NCI-H1417 treated with DMSO at 0.1 percent for 48 hours (cell line): ENCODE measurements at regions not wholly inside any gene's neighbourhood (a gene's known extent, or its start where the extent isn't known, plus 50 kb on each side); places are given as distances from the start of the nearest gene placed in this dataset.

ENCODE experiments used
- DNase-seq: peaks from one replicate; lab custom pipeline; 2025; lab: John Stamatoyannopoulos, UW

DNA sequence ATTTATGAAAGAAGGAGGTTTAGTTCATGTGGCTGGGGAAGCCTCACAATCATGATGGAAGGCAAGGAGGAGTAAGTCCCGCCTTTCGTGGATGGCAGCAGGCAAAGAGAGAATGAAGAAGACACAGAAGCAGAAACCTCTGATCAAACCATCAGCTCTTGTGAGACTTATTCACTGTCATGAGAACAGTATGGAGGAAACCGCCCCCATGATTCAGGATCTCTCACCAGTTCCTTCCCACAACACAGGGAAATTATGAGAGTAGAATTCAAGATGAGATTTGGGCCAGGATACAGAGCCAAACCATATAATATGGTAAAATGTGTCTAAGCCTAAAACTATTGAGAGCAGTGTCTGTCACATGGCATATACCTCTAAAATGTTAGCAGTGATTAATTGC is 503.8 kb upstream of the CCDC179 start:
- no peak for DNase-seq

DNA sequence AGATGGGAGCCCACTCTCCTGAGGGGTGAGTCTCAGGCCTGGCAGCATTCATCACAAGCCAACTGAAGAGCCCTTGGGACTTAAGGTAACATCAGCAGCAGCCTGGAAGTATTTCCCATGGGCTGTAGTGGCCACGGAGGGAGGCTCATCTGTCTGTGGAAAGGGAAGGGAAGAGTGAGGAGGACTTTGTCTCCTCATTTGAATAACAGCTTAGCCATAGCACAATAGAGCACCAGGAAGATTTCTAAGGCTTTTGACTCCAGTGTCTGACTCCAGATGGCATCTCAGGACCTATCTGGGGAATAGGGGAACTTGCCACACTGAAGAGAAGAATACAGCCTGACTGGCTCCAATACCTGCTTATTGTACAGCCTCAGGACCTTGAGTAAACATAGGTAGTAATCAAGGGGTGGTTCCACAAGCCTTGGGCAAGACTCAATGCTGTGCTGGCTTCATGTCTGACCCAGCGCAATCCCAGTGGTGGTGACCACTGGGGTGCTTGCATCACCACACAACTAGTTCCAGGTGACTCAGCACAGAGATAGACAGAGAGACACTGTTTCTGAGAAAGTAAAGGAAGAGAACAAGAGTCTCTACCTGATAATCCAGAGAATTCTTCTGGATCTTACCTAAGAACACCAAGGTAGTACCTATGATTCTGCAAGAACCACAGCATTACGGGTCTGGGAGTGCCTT is 510.5 kb upstream of the CCDC179 start:
- DNase-seq, result no peak

DNA sequence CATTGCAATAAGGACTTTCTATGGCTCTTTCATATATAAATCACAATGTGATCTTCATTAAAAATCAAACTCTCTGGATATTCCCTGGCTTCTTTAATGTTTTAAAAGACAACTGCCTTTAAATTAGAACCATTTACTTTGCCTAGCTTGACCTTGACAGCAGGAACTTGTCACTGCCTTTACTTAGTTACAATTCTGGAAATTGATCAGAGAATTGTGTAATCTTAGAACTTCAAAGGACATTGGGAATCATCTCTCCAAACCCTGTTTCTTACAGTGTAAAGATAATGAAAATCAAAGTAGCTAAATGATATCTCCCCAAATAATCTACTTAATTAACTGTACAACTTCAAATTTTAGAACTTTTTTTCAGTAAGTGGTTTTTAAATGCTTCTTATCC is 517.6 kb upstream of the CCDC179 start:
- no peak for DNase-seq

DNA sequence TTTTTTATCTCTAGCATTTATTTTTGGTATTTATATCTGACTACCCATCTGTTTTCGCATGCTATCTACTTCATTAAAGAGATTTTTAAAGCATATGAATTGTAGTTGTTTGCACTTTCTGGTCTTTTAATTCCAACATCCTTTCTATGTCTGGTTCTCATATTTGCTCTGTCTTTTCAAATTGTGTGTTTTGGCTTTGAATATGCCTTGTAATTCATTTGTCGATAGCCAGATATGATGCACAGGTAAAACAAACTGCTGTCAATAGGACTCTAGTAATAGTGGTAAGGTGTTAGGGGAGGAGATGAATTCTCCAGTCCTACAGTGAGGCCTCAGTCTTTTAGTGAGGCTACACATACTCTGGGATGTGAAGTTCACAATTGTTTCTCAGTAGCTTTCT is 530.8 kb upstream of the CCDC179 start:
- no peak for DNase-seq

DNA sequence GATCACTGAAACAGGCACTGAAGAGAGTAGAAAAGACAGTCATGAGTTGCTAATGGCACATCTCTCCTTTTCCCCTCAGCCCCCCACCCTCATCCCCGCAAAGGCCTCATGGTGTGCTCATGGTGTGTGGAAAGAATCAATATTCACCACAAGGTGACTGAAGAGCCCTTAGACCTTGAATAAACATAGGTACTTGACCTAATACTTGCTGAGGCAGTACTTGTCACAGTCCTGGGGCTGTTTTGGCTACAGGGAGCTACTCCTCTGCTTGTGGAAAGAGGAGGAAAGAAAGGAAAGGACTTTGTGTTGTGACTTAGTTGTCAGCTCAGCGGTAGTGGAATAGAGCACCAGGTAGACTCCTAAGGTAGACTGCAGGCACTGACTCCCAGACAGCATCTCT is 537.8 kb upstream of the CCDC179 start:
- no peak for DNase-seq

DNA sequence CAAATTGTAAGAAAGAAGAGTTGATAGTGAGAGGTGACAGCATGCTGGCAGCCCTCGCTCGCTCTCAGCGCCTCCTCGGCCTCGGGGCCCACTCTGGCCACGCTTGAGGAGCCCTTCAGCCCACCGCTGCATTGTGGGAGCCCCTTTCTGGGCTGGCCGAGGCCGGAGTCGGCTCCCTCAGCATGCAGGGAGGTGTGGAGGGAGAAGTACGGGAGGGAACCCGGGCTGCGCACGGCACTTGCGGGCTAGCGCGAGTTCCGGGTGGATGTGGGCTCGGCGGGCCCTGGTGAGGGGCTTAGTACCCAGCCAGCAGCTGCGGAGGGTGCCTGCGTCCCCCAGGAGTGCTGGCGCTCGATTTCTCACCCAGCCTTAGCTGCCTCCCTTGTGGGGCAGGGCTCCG is 539.7 kb upstream of the CCDC179 start:
- DNase-seq, result no peak

DNA sequence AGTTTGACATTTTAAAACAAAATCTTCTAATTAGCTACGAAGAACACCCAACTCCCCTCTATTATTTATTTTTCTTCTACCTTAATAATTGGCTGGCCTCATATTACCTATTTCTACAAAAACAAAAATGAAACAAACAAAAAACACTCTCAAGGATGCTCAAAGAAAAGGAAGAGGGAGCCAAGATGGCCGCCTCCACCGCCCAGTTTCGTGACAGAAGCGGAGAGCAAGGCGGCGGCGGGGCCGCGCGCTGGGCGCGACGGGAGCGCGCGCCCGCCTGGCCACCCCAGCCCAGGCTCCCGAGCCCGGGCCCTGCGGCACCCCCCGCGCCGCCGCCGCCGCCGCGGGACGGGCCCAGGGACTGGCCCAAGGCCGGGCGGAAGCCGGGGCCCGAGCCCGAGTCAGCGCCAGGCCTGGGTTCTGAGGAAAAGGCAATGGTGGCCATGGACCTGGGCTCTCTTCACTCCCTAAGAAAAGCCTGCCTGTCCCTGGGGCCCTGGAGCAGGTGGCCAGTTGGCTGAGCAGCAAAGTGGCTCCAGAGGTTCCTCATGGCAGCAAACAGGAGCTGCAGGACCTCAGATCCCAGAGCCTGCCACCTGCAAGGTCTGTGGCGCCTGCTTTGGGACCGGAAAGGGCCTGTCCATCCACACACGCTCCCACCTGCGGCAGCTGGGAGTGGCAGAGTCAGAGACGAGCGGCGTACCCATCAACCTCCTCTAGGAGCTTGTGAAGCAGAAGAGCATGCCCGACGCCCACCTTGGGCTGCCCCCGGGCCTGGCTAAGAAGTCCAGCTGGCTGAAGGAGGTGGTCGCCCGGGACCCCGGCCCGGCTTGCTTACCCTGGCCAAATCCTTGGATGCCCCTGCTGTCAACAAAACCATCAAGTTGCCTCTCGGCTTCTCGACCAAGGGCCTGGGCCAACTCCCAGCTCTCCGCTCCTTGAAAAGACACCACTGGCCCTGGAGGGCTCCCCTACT is 543.2 kb upstream of the CCDC179 start:
- no peak for DNase-seq

DNA sequence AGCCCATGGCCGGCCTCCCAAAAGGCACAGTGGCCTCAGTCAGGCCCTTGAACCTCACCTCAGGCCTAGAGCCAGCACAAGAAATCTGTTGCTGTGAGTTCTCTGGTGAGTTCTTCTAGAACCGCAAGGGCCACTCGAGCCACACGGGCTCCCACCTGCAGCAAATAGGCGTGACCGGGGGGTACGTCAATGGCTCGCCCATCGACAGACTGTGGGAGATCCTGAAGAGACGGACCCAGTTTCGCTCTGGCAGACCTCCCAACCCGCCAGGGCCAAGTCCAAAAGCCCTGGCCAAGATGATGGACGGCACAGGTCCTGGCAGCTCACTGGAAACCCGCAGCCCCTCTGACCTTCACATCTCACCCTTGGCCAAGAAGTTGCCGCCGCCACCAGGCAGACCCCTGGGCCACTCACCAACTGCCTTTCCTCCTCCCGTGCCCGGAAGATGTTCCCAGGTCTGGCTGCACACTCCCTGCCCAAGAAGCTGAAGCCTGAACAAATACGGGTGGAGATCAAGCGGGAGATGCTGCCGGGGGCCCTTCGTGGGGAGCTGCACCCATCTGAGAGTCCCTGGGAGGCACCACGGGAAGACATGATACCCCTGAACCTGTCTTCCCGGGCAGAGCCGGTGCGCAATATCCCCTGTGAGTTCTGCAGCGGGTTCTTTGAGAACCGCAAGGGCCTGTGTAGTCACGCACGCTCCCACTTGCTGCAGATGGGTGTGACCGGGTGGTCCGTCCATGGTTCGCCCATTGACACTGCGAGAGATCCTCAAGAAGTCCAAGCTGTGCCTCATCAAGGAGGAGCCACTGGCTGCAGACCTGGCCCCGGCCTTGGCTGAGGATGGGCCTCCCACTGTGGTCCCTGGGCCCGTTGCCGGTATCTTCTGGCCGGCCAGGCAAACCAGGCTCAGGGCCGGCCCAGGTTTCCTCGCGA is 544.2 kb upstream of the CCDC179 start:
- no peak for DNase-seq

DNA sequence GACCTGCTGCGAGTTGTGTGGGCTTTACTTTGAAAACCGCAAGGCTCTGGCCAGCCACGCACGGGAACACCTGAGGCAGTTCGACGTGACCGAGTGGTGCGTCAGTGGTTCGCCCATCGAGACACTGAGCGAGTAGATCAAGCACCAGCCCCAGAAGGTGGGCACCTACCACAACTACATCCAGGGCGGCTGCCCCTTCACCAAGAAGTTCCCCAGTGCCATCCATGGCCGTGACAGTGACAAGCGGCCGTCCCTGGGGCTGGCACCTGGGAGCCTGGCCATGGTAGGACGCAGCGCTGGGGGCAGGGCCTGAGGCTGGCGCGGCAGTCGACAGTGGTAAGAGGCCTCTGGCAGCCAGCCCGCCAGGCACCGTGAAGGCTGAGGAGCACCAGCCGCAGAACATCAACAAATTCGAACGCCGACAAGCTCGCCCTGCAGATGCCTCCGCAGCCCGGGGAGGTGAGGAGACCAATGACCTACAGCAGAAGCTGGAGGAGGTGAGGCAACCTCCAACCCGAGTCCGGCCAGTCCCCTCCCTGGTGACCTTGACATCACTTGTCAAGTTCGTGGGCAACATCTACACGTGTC is 545.2 kb upstream of the CCDC179 start:
- no peak for DNase-seq

DNA sequence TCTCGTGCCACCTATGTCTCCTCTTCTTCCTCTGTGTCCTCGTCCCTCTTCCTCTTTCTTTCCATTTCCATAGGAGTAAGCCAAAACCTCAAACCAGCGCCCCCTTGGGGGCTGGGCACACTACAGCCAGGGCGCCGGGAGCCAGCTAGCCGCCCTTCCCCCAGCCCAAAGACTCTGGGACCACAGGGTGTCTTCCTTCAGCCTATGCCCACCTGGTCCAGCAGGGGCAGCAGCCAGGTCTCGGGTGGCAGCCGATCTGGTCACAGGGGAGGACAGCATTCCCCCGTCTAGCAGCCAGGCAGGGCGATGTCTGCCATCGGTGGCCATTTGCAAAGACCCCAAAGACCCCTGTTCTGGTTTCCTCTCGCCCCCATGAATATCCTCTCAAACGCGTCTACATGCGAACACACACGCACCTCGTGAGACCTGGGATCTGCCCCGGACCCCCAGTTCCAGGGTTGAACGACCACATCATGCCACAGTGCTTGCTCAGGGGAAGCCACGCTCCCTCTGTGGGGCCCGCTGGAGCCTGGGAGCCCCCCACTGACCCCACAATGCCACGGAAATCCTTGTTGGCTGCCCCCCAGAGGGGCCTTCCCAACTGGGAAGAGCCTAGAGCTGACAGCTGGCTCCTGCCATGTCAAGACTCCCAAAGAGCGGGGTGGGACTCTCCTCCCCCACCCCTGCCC is 546.0 kb upstream of the CCDC179 start:
- no peak for DNase-seq

DNA sequence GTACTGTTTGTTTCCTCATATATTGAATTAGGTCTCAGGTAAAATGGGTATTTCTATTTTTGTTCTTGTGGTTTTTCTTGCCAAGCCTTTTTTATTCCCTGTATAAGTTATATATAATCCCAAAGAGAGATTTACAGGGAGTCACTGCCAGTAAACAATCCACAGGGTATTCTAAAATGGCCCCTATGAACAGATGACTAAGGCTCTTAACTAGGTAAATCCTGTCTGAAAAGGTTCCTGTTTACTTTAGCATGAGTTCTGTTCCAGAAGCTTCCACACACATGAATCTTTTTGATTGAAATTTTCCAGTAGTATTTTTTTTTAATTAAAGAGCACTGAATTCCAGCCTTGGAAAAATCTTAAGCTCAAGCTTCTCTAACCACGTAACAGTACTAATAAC is 552.8 kb upstream of the CCDC179 start:
- DNase-seq, result no peak

DNA sequence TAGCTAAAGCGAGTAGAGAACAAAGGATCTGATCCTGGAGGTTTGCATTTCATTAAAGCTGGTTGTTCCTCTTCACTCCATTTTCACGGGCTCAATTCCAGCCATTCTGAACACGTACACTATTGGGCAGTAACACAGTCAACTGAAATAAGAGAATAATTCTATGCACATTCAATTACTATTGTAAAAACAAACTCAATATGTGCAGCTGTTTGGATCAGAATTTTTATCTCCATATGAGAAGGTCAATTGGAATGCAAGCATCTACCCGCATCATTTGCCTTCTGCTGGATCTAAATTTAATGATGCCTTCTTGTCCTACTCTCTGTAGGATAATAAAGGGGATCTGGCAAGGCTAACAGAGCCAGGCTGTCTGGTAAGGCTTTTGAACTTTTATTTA is 562.8 kb upstream of the CCDC179 start:
- no peak for DNase-seq

DNA sequence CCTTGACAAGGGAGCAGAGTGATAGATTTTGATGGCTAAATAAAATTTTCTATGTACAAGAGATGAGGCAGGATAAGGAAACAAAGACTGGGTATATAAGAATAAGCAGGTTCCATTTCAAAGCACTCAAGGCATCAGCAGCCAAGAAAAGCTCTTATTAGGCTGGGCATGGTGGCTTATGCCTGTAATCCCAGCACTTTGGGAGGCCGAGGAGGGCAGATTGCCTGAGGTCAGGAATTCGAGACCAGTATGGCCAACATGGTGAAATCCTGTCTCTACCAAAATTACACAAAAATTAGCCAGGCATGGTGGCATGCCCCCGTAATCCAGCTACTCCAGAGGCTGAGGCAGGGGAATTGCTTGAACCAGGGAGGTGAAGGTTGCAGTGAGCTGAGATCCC is 563.4 kb upstream of the CCDC179 start:
- DNase-seq, result no peak

DNA sequence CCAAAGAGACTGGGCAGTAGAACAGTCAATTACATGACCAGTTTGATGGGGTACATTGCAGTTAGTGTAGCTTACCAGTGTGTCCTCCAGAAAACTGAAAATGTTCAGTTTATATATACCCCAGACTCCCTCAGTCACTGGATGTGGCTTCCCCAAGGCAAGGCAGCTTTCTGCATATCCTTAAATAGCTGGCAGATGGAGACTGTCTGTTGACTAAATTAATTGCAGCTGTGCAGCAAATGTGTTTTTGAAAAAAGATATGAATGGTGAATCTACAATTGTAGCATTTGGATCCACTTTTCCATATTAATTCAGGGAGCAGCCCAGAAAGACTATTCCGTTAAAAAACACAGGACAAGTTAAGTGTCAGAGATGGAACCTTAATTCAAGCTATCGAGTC is 565.1 kb upstream of the CCDC179 start:
- no peak for DNase-seq

DNA sequence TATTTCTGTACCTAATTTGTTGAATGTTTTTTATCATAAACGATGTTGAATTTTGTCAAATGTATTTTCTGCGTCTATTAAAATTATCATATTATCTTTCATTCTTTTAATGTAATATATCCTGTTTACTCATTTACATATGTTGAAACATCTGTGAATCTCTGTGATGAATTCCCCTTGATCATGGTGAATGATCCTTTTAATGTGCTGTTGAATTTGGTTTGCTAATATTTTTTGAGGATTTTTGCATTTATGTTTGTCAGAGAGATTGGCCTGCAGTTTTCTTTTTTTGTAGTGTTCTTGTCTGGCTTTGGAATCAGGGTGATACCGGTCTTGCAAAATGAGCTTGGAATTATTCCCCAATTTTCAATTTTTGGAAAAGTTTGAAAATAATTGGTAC is 569.3 kb upstream of the CCDC179 start:
- DNase-seq, result no peak

DNA sequence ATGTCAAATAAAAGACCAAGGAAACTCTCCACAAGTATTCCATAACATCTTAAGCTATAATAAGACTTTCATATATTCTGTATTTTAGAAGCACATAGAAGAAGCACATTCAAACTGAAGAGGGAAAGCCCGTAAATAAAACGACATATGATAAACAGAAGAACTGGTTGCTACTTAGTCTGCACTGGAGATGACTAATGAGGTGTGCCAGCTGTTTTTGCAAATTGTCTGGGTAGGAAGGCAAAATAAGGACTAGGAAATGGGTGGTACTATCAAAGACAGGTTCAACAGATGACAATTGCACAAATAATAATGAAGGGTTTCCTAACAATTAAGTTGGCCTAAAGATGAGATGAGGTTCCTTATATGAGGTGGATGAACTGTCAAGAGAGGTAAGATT is 593.2 kb upstream of the CCDC179 start:
- DNase-seq, result no peak

DNA sequence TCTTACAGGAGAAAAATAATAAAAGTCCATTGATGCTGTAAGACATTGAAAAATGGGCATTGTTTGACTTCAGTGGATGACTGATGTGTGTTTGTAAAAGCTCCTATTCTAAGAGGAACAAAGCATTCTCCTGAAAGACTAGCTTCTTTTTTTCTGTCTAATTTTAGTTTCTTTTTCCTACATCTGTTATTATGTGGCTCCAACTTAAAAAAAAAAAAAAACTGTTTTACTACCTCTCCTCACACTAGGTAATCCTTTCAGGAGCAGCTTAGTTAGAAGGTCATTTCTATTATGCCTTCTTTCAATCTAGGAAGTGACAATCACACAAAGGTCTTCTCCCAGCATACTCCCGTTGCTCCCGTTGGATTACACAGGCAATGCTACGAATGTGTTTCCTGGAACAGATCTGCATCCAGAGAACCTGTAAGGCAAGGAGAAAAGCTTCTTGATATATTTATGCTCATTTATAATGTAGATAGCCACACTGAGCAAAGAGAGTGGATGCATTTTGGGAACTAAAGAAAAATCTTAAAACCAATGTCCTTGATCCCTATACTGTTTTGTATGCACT is 595.1 kb upstream of the CCDC179 start:
- no peak for DNase-seq

DNA sequence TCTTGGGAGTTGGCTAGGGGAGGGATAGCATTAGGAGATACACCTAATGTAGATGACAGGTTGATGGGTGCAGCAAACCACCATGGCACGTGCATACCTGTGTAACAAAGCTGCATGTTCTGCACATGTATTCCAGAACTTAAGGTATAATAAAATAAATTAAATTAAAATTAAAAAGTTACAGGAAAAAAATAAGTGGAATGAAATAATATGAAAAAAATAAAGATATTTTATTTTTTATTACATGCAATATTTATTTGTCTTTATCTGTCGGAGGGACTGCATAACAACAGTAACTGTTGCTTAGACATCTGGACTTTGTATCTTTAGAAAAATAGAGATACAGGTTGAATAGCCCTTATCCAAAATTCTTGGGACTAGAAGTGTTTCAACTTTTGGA is 597.4 kb upstream of the CCDC179 start:
- DNase-seq, result no peak

DNA sequence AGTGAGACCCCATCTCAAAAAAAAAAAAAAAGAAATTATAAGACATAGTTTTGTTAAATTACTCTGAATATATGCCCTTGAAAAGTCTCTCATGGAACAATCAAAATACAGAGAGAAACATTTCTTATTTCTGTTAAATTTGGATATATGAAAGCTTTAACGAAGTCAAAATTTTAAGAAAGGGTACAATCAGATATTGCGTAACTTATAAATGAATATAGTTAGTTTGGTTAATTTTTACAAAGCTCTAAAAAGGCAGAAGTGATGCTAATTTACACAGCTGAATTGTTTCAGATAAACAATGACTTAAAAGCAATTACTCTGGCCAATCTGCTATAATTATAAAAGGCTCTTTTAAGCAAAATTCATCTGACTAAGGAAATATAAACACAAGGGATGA is 611.6 kb upstream of the CCDC179 start:
- DNase-seq, result no peak

DNA sequence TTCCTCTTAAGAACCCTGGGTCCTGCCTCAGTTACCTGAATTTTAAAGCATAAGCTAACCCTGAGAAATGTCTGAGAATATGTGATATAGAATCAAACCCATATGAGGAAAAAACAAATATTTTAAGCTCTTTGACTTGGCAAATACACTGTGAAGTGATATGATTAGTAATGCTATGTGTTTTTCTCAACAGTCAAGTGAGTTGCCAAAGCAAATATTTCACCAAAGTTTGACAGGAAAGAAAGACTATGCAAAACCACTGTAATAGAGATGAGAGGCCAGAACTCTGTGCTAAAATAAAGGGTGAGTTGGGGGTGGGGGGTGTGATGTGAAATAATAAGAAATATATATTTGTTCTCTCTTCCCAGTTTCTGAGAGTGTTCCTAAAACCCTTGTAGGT is 613.5 kb upstream of the CCDC179 start:
- no peak for DNase-seq

DNA sequence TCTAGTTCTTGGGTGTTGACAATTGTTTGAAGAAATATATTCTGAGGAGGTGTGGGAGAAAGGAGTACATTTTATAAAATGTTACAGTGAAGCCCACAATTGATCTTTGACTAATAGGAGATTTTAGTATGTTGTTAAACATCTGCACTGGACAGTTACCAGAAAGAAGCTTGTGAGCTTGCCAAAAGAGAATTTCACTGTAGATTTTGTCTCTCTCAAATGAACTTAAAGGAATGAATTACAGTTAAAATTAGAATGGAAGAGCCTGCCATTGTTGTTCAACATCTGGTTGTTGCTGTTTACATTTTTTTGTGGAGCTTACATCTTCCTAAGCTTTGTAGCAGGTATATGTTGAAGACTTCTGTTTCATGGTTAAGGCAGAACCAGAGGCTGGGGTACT is 620.5 kb upstream of the CCDC179 start:
- no peak for DNase-seq
